ENCODE measurements at regions not wholly inside any gene's neighbourhood (a gene's known extent, or its start where the extent isn't known, plus 50 kb on each side); places are given as distances from the start of the nearest gene placed in this dataset.
A peak's percentile ranks its signal among the peaks of the same experiment; 100 is the strongest.

DNA sequence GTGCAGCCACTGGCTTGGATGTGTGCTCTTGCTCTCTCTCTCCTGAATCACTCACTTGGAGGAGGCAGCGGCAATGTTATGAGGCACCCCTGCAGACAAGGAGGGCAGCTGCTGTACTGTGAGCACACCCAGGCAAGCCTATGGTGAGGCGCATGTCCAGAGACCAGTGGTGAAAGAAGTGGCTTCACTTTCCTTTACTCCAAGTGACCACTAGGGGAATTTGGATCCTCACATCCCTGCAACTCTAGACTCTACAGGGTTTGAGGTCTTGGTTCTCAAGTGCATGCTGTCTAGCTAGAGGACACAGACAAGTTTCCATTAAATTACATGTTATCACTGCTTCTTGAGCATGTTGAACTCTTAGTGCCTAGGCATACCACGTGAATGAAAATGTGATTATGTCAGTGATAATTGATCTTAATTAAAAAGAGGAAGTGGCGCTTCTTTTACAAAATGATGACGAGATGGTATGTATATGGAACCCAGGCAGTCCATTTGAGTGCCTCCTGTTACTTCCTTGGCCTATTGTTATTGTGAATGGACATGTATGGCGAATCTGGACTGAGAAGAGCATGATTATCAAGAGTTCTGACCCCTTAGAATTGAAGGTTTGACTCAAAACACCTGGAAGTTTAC lies 181.0 kb upstream of the CDH2 start:
- TF ChIP-seq, protein P1, sequence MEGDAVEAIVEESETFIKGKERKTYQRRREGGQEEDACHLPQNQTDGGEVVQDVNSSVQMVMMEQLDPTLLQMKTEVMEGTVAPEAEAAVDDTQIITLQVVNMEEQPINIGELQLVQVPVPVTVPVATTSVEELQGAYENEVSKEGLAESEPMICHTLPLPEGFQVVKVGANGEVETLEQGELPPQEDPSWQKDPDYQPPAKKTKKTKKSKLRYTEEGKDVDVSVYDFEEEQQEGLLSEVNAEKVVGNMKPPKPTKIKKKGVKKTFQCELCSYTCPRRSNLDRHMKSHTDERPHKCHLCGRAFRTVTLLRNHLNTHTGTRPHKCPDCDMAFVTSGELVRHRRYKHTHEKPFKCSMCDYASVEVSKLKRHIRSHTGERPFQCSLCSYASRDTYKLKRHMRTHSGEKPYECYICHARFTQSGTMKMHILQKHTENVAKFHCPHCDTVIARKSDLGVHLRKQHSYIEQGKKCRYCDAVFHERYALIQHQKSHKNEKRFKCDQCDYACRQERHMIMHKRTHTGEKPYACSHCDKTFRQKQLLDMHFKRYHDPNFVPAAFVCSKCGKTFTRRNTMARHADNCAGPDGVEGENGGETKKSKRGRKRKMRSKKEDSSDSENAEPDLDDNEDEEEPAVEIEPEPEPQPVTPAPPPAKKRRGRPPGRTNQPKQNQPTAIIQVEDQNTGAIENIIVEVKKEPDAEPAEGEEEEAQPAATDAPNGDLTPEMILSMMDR (IDR thresholded peaks at IDR 0.05; ENCODE audit: borderline replicate concordance, extremely low read depth, low read length, poor library complexity, severe bottlenecking) = peak; percentile 26
- no peak for TF ChIP-seq EZH2 (IDR thresholded peaks at IDR 0.05; ENCODE audit: borderline replicate concordance, low read depth, low read length, severe bottlenecking)
